Tibial nerve (tissue), 4 donors: ENCODE measurements at regions not wholly inside any gene's neighbourhood (a gene's known extent, or its start where the extent isn't known, plus 50 kb on each side); places are given as distances from the start of the nearest gene placed in this dataset.

Experiments
- DNase-seq, 2 donors: peaks; one replicate each; pipeline ENCODE4 v3.0.0-alpha.2; 2019; ENCODE audit warnings: low spot score in 2 of 2
- H3K27ac ChIP-seq, 4 donors: fragments of 200-600 bp; sonication (generic) in 3 of 4; one replicate each; pipeline ENCODE4 v1.5.1; 2017 to 2019; ENCODE audit warnings: mild to moderate bottlenecking in 1 of 4
- H3K27me3 ChIP-seq, 2 donors: fragments of 200-600 bp; sonication (generic) in 1 of 2; one replicate each; pipeline versions ENCODE4 v1.5.1 to v1.6.0; 2017 to 2019
- H3K36me3 ChIP-seq, 3 donors: fragments of 200-600 bp; sonication (generic); one replicate each; pipeline ENCODE4 v1.5.1; 2018 to 2019
- H3K4me1 ChIP-seq, 4 donors: fragments of 200-600 bp; sonication (generic) in 3 of 4; one replicate each; pipeline ENCODE4 v1.5.1; 2017 to 2019
- H3K4me3 ChIP-seq, 4 donors: fragments of 200-600 bp; sonication (generic) in 3 of 4; one replicate each; pipeline ENCODE4 v1.5.1; 2017 to 2019; ENCODE audit warnings: mild to moderate bottlenecking in 1 of 4, moderate library complexity in 1 of 4
- H3K9me3 ChIP-seq, 4 donors: fragments of 200-600 bp; sonication (generic) in 3 of 4; one replicate each; pipeline ENCODE4 v1.5.1; 2017 to 2019
- EP300 ChIP-seq, 2 donors: sonication (generic); formaldehyde crosslinking; IDR thresholded peaks; one replicate each; pipeline ENCODE4 v1.6.1; 2017; ENCODE audit warnings: antibody characterized with exemption in 2 of 2, mild to moderate bottlenecking in 1 of 2
- POLR2A ChIP-seq, 2 donors: fragments of 450-650 bp; IDR thresholded peaks; one replicate each; pipeline ENCODE4 v1.6.1; 2017; ENCODE audit warnings: antibody characterized with exemption in 2 of 2, mild to moderate bottlenecking in 2 of 2, moderate library complexity in 2 of 2
- WGBS, 2 donors: methylation state at CpG; one replicate each; pipeline ENCODE4 v1.1.5; 2018; 5-methylcytosine and 5-hydroxymethylcytosine counted together
- TF ChIP-seq, protein P1 (sequence below), 5 experiments: fragments of 200-600 bp in 3 of 5; fragments of 450-650 bp in 2 of 5; sonication (generic) in 3 of 5; IDR thresholded peaks; one replicate each; pipeline ENCODE4 v1.5.1; 2016 to 2019; ENCODE audit warnings: antibody characterized with exemption in 5 of 5, mild to moderate bottlenecking in 3 of 5, moderate library complexity in 2 of 5

DNA sequence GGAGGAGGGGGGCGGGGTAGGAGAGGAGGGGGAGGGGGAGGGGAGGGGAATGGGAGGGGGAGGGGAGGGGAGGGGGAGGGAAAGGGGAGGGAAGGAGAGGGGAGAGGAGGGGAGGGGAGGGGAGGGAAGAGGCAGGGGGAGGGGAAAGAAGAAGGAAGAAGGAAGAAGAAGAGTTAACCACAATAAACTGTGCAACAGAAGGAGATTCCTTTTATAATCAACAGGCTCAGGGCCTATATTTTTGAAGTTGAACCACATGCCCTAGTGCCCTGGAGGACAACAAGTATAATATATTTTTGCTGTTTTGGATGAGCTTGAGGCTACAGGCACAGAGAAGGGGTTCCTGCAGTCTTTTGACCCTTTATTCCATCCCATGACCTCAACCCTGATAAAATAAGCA lies 228.2 kb upstream of the IRF2BP2 start:
- Histone ChIP-seq H3K4me3 (no peak overlapping the region), H3K27me3 (no peaks in the 10 kb centered on the region), H3K4me1 (peaks cover 0 to 23% (median 8%) of the 10 kb centered on the region in 4 donors), H3K9me3 (no peaks in the 10 kb centered on the region), H3K27ac (no peak overlapping the region), H3K36me3 (no peaks in the 10 kb centered on the region)
- WGBS, 2 donors: 100% methylated on average over 1 of the region's 1 CpG; no CpG with 5 or more reads in 1 of the 2 donors
- no peak for DNase-seq
- TF ChIP-seq POLR2A (IDR thresholded peaks at IDR 0.05) (no peak), EP300 (IDR thresholded peaks at IDR 0.05) (no peak)
- TF ChIP-seq, protein P1, sequence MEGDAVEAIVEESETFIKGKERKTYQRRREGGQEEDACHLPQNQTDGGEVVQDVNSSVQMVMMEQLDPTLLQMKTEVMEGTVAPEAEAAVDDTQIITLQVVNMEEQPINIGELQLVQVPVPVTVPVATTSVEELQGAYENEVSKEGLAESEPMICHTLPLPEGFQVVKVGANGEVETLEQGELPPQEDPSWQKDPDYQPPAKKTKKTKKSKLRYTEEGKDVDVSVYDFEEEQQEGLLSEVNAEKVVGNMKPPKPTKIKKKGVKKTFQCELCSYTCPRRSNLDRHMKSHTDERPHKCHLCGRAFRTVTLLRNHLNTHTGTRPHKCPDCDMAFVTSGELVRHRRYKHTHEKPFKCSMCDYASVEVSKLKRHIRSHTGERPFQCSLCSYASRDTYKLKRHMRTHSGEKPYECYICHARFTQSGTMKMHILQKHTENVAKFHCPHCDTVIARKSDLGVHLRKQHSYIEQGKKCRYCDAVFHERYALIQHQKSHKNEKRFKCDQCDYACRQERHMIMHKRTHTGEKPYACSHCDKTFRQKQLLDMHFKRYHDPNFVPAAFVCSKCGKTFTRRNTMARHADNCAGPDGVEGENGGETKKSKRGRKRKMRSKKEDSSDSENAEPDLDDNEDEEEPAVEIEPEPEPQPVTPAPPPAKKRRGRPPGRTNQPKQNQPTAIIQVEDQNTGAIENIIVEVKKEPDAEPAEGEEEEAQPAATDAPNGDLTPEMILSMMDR (IDR thresholded peaks at IDR 0.05): no peak

DNA sequence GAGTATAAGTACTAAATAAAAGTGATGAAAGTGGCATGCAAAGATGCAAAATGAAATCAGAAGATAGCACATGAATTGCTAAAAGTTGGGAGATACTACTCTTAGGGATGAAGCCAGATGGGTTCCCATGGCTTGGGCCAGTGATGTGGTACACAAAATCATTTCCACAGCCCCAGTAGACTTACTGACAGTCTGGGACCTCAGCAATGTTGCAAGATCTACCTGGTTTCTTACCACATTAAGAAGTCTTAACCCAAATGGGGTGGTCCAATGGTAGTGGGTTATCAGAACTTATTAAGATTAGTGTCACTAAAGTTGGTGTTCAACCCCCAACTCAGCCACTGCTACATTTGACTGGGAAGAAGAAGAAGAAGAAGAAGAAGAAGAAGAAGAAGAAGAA lies 227.7 kb upstream of the IRF2BP2 start:
- Histone ChIP-seq H3K4me1 (peaks cover 0 to 19% (median 5%) of the 10 kb centered on the region in 4 donors), H3K4me3 (no peak overlapping the region), H3K9me3 (no peaks in the 10 kb centered on the region), H3K27ac (no peak overlapping the region), H3K27me3 (no peaks in the 10 kb centered on the region), H3K36me3 (no peaks in the 10 kb centered on the region)
- DNase-seq: no peak
- TF ChIP-seq EP300 (IDR thresholded peaks at IDR 0.05): no peak
- TF ChIP-seq, protein P1 (IDR thresholded peaks at IDR 0.05): no peak
- no peak for TF ChIP-seq POLR2A (IDR thresholded peaks at IDR 0.05)

DNA sequence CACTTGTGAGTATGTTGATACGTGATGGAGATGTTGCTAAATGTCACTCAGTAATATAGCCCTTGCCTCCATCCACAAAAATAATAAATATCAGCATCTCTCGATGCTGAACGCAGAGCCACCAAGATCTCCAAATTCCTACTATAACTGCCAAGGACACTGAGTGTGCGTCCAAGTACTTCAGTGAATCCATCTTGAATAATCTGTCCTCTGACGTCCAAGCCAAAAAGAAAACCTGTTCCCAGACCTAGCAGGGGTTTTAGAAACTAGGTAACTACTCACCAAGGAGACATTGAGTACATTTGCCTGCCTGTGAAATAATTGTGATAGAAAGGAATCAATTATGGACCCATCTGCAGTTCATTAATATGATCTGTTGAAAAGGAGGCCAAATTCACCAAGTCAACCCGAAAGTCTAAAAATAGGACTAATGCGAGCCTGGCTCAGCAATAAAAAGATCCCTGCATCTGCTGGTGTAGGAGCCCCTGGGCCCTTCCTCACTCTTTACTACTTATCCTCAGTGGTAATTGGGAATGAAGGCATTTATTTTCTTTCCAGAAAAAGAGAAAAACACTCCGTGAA lies 226.9 kb upstream of the IRF2BP2 start:
- Histone ChIP-seq H3K4me3 (no peak overlapping the region), H3K9me3 (no peaks in the 10 kb centered on the region), H3K27ac (no peak overlapping the region), H3K4me1 (peaks cover 0 to 16% (median 3%) of the 10 kb centered on the region in 4 donors), H3K27me3 (no peaks in the 10 kb centered on the region), H3K36me3 (no peaks in the 10 kb centered on the region)
- DNase-seq: no peak
- TF ChIP-seq, protein P1 (IDR thresholded peaks at IDR 0.05): no peak
- TF ChIP-seq EP300 (IDR thresholded peaks at IDR 0.05): no peak
- TF ChIP-seq POLR2A (IDR thresholded peaks at IDR 0.05): no peak
- 69 to 77% methylated on average over 8 of the region's 8 CpGs for WGBS, 2 donors

DNA sequence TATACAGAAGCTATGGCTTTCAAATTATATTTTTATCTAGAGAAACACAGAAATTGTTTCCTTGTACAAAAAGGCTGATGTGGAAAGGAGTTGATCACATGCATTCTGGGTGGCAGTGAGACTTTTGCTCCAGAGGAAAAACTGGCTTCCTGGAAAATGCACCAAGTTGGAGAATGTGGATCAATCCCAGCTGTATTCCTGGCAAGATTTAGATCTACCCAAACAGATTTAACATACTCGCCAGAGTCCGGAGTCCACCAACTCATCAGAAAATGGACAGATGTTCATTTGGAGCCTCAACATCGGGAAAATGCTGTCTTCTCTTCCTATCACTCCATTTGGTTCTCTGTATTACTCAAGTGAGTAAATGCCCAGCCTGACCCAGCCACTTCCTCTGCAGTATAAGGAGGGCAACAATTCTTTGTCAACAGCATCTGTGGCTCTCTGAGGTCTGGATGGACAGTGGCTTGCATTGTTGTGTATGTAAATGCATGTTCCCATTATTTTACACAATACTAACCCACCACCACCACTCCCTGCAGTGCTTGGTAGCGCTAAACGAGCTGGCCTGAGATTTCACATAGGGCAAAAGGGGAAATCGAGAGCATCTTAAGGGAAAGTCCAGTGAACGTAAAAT lies 226.2 kb upstream of the IRF2BP2 start:
- no peak overlapping the region for H3K4me3 ChIP-seq
- 76 to 82% methylated on average over 7 of the region's 7 CpGs for WGBS, 2 donors
- H3K4me1 ChIP-seq: peaks cover 0 to 16% (median 3%) of the 10 kb centered on the region in 4 donors
- DNase-seq: no peak
- no peaks in the 10 kb centered on the region for H3K27me3 ChIP-seq
- H3K9me3 ChIP-seq: no peaks in the 10 kb centered on the region
- no peak overlapping the region for H3K27ac ChIP-seq
- no peak for TF ChIP-seq POLR2A (IDR thresholded peaks at IDR 0.05)
- TF ChIP-seq, protein P1 (IDR thresholded peaks at IDR 0.05): no peak
- TF ChIP-seq EP300 (IDR thresholded peaks at IDR 0.05): no peak
- H3K36me3 ChIP-seq: no peaks in the 10 kb centered on the region

DNA sequence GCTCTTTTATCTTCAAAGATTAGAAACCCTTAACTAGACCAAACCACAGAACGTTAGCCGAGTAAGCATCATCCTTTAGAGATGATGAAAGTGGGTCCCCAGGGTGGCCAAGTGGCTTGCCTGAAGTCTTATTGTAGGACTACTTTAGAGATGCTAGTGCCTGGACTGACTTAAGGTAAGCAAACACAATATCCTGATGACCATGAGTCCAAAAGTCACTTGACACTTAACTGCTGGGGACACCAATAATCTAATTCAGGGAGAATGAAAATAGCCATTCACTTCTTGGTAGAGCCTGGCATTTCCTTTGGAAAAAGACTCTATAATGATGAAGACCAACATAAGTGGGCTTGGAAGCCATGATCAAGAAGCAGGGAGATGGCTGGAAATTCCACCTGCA lies 225.3 kb upstream of the IRF2BP2 start:
- peaks cover 0 to 16% (median 3%) of the 10 kb centered on the region in 4 donors for H3K4me1 ChIP-seq
- no peaks in the 10 kb centered on the region for H3K9me3 ChIP-seq
- no peak overlapping the region for H3K27ac ChIP-seq
- WGBS, 2 donors: 47% methylated on average over 2 of the region's 2 CpGs
- DNase-seq: no peak
- no peaks in the 10 kb centered on the region for H3K36me3 ChIP-seq
- TF ChIP-seq, protein P1 (IDR thresholded peaks at IDR 0.05): no peak
- TF ChIP-seq EP300 (IDR thresholded peaks at IDR 0.05) (no peak), POLR2A (IDR thresholded peaks at IDR 0.05) (no peak)
- H3K4me3 ChIP-seq: no peak overlapping the region
- no peaks in the 10 kb centered on the region for H3K27me3 ChIP-seq
